ENCODE measurements at regions not wholly inside any gene's neighbourhood (a gene's known extent, or its start where the extent isn't known, plus 50 kb on each side); places are given as distances from the start of the nearest gene placed in this dataset.

DNA sequence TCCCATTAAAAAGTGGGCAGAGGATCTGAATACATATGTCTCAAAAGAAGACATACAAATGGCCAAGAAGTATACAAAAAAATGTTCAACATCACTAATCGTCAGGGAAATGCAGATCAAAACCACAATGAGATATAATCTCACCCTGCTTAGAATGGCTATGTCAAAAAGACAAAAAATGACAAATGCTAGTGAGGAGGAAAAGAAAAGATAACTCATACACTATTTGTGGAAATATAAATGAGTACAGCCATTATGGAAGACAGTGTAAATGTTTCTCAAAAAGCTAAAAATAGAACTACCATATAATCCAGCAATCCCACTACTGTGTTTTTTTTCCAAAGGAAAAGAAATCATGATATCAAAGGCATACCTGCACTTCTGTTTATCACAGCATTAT lies 450.7 kb downstream of the EFNA5 start:
- Mint-ChIP-seq H3K27ac (ENCODE audit: low read depth, unreplicated experiment) (no peak overlapping the region), H3K9me3 (ENCODE audit: unreplicated experiment) (peaks cover 2% of the 10 kb centered on the region), H3K36me3 (ENCODE audit: insufficient read depth, unreplicated experiment) (peaks cover 4% of the 10 kb centered on the region), H3K27me3 (ENCODE audit: insufficient read depth, unreplicated experiment) (no peaks in the 10 kb centered on the region), H3K4me1 (ENCODE audit: insufficient read depth, unreplicated experiment) (peaks cover 23% of the 10 kb centered on the region), H3K4me3 (ENCODE audit: unreplicated experiment) (no peak overlapping the region)
- intact Hi-C loops (cut with micrococcal nuclease): no loop called here
- CTCF ChIA-PET: no interaction called here
- TF ChIP-seq, protein P1, sequence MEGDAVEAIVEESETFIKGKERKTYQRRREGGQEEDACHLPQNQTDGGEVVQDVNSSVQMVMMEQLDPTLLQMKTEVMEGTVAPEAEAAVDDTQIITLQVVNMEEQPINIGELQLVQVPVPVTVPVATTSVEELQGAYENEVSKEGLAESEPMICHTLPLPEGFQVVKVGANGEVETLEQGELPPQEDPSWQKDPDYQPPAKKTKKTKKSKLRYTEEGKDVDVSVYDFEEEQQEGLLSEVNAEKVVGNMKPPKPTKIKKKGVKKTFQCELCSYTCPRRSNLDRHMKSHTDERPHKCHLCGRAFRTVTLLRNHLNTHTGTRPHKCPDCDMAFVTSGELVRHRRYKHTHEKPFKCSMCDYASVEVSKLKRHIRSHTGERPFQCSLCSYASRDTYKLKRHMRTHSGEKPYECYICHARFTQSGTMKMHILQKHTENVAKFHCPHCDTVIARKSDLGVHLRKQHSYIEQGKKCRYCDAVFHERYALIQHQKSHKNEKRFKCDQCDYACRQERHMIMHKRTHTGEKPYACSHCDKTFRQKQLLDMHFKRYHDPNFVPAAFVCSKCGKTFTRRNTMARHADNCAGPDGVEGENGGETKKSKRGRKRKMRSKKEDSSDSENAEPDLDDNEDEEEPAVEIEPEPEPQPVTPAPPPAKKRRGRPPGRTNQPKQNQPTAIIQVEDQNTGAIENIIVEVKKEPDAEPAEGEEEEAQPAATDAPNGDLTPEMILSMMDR (IDR thresholded peaks at IDR 0.05; ENCODE audit: unreplicated experiment): no peak
- BruUV-seq (replicated peaks): no TSS peak
- POLR2A ChIA-PET: interaction anchor here (0.7 kb wide), 1 partner anchor 445 kb away, joined by 3 read pairs; no protein-coding TSS in a partner anchor
- no peak for DNase-seq (ENCODE audit: unreplicated experiment)

DNA sequence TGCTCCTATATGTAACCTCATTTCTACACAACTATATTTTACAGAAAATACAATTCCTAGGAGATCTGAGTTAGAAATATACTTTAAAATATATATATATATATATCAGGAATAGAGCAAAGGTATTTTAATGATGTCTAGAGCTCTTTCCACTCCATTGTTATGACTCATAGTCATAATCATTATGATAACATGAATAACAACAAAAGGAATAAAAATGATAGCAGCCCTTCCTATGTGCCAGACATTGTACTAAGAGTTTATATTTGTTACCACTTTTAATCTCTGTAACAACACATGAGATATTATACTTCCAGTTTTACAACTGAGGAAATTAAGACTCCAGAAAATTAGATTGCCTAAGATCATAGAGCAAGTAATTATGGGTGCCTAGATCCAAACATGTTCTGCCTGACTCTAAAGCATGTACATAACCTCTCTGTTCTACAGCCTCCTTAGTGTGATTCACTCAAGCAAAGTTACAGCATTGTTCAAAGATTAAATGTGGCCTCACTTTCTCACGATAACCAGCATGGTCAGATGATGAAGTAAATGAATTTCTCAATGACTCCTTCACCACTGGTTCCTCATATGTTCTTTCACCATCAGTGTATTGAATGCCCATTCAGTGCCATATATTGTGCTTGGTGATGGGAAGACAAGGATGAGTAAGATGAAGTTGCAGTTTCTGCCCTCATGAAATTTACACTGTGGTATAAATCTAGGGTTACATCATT lies 452.1 kb downstream of the EFNA5 start:
- CTCF ChIA-PET: no interaction called here
- Mint-ChIP-seq H3K4me3 (ENCODE audit: unreplicated experiment) (no peak overlapping the region), H3K27ac (ENCODE audit: low read depth, unreplicated experiment) (peak overlapping the region; percentile 66), H3K9me3 (ENCODE audit: unreplicated experiment) (no peaks in the 10 kb centered on the region), H3K36me3 (ENCODE audit: insufficient read depth, unreplicated experiment) (peaks cover 4% of the 10 kb centered on the region), H3K27me3 (ENCODE audit: insufficient read depth, unreplicated experiment) (no peaks in the 10 kb centered on the region), H3K4me1 (ENCODE audit: insufficient read depth, unreplicated experiment) (peaks cover 23% of the 10 kb centered on the region)
- intact Hi-C loops (cut with micrococcal nuclease): no loop called here
- DNase-seq (ENCODE audit: unreplicated experiment): peak; percentile 59
- TF ChIP-seq, protein P1 (IDR thresholded peaks at IDR 0.05; ENCODE audit: unreplicated experiment): no peak
- POLR2A ChIA-PET: no interaction called here
- BruUV-seq (replicated peaks): no TSS peak

DNA sequence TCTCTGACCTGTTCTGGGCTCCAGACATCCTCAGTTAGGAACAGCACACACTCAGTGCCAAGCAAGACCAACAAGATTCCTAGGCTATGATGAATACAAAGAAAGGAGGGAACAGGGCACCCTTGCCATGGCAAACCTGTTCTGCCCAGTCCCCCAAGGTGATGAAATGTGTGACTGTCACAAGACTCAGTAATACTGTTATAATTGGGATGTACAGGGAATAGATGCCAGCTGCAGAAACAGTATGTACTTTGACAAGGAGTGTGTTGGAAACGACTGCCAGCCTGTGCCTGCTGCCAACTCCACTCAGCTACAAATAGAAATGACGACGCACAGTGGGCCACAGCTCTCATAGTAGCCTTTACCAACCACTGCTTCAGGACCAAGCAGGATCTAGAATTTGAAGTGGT lies 453.0 kb downstream of the EFNA5 start:
- no peaks in the 10 kb centered on the region for H3K27me3 Mint-ChIP-seq (ENCODE audit: insufficient read depth, unreplicated experiment)
- POLR2A ChIA-PET: interaction anchor here (0.6 to 1.0 kb wide), 3 partner anchors 16 to 1514 kb away, joined by 3 read pairs; no protein-coding TSS in a partner anchor

DNA sequence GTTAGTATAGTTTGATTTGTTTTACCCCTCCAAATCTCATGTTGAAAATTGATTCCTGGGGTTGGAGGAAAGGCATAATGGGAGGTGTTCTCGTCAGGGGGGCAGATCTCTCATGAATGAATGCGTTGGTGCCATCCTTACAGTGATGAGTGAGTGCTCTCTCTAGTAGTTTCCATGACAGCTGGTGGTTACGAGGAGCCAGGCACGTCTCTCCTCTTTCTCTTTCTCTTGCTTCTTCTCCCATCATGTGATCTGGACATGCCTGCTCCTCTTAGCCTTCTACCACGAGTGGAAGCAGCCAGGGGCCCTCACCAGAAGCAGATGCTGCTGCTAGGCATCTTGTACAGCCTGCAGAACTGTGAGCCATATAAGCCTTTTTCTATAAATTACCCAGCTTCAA lies 454.1 kb downstream of the EFNA5 start:
- TF ChIP-seq, protein P1 (IDR thresholded peaks at IDR 0.05; ENCODE audit: unreplicated experiment): no peak
- intact Hi-C loops (cut with micrococcal nuclease): no loop called here
- Mint-ChIP-seq H3K27ac (ENCODE audit: low read depth, unreplicated experiment) (no peak overlapping the region), H3K36me3 (ENCODE audit: insufficient read depth, unreplicated experiment) (peaks cover 4% of the 10 kb centered on the region), H3K4me3 (ENCODE audit: unreplicated experiment) (no peak overlapping the region), H3K4me1 (ENCODE audit: insufficient read depth, unreplicated experiment) (peaks cover 23% of the 10 kb centered on the region), H3K27me3 (ENCODE audit: insufficient read depth, unreplicated experiment) (no peaks in the 10 kb centered on the region), H3K9me3 (ENCODE audit: unreplicated experiment) (no peaks in the 10 kb centered on the region)
- BruUV-seq (replicated peaks): no TSS peak
- no peak for DNase-seq (ENCODE audit: unreplicated experiment)
- CTCF ChIA-PET: interaction anchor here (0.6 kb wide), 2 partner anchors 9 to 142 kb away, joined by 3 to 5 read pairs; no protein-coding TSS in a partner anchor
- POLR2A ChIA-PET: no interaction called here

More for the DNA sequence above, 453.0 kb downstream of the EFNA5 start:
- Mint-ChIP-seq H3K4me1 (ENCODE audit: insufficient read depth, unreplicated experiment) (peaks cover 23% of the 10 kb centered on the region), H3K4me3 (ENCODE audit: unreplicated experiment) (no peak overlapping the region), H3K27ac (ENCODE audit: low read depth, unreplicated experiment) (no peak overlapping the region), H3K36me3 (ENCODE audit: insufficient read depth, unreplicated experiment) (peaks cover 4% of the 10 kb centered on the region), H3K9me3 (ENCODE audit: unreplicated experiment) (no peaks in the 10 kb centered on the region)
- TF ChIP-seq, protein P1 (IDR thresholded peaks at IDR 0.05; ENCODE audit: unreplicated experiment): no peak
- CTCF ChIA-PET: no interaction called here
- no TSS peak for BruUV-seq (replicated peaks)
- DNase-seq (ENCODE audit: unreplicated experiment): peak; percentile 28
- intact Hi-C loops (cut with micrococcal nuclease): no loop called here

All from MCF 10A (cell line).